ENCODE measurements at regions not wholly inside any gene's neighbourhood (a gene's known extent, or its start where the extent isn't known, plus 50 kb on each side); places are given as distances from the start of the nearest gene placed in this dataset.

- TF ChIP-seq POLR2AphosphoS5 (IDR thresholded peaks at IDR 0.05) (no peak), CTCF (IDR thresholded peaks at IDR 0.05; ENCODE audit: poor library complexity, severe bottlenecking) (no peak), TAF1 (IDR thresholded peaks at IDR 0.05; ENCODE audit: low read depth) (no peak), SMC3 (conservative IDR thresholded peaks at IDR 0.05; ENCODE audit: poor library complexity) (no peak)
Observed at GRCh38 chr1:189027512-189027911, 1450.2 kb downstream of the BRINP3 start.
